ENCODE measurements at regions not wholly inside any gene's neighbourhood (a gene's known extent, or its start where the extent isn't known, plus 50 kb on each side); places are given as distances from the start of the nearest gene placed in this dataset.

GRCh38 chr11:8323161-8323935, 59.7 kb upstream of the LMO1 start:
- no peak for DNase-seq (ENCODE audit: low read depth)

GRCh38 chr11:8321876-8322275, 58.2 kb upstream of the LMO1 start:
- no peak for DNase-seq (ENCODE audit: low read depth)

GRCh38 chr11:8320076-8320475, 56.4 kb upstream of the LMO1 start:
- DNase-seq (ENCODE audit: low read depth), result no peak

GRCh38 chr11:8318536-8318935, 54.9 kb upstream of the LMO1 start:
- DNase-seq (ENCODE audit: low read depth), result no peak

GRCh38 chr11:8317159-8317558, 53.5 kb upstream of the LMO1 start:
- DNase-seq (ENCODE audit: low read depth), result no peak

- DNase-seq (ENCODE audit: low read depth), result no peak
These were observed 52.3 kb upstream of the LMO1 start for GRCh38 chr11:8315954-8316353.

GRCh38 chr11:8315463-8315862, 51.8 kb upstream of the LMO1 start:
- no peak for DNase-seq (ENCODE audit: low read depth)

- no peak for DNase-seq (ENCODE audit: low read depth)
These were observed 51.2 kb upstream of the LMO1 start for GRCh38 chr11:8314916-8315315.

- no peak for DNase-seq (ENCODE audit: low read depth)
These were observed 49.9 kb upstream of the LMO1 start for GRCh38 chr11:8313504-8314090.

All from stimulated activated CD8-positive, alpha-beta memory T cell treated with anti-CD3 and anti-CD28 coated beads, Interleukin-7, amount 100 ng/mL, for 24 hours (primary cell).